Upper lobe of left lung (tissue), 4 donors: ENCODE measurements at regions not wholly inside any gene's neighbourhood (a gene's known extent, or its start where the extent isn't known, plus 50 kb on each side); places are given as distances from the start of the nearest gene placed in this dataset.

Experiments used
- CTCF ChIP-seq, 6 experiments: fragments of 450-650 bp in 4 of 6; fragments of 200-600 bp in 2 of 6; sonication (generic) in 2 of 6; IDR thresholded peaks; one replicate each; pipeline ENCODE4 v1.5.1; 2016 to 2019; ENCODE audit warnings: antibody characterized with exemption in 6 of 6
- EP300 ChIP-seq, 4 donors: sonication (generic); formaldehyde crosslinking; IDR thresholded peaks; one replicate each; pipeline ENCODE4 v1.5.1; 2017; ENCODE audit warnings: antibody characterized with exemption in 4 of 4, control low read depth in 2 of 4
- POLR2A ChIP-seq, 4 donors: fragments of 450-650 bp; IDR thresholded peaks; one replicate each; pipeline ENCODE4 v1.5.1; 2016 to 2017; ENCODE audit warnings: antibody characterized with exemption in 4 of 4, mild to moderate bottlenecking in 2 of 4
- POLR2AphosphoS5 ChIP-seq, 2 donors: sonication (generic); formaldehyde crosslinking; IDR thresholded peaks; one replicate each; pipeline ENCODE4 v1.5.1; 2017; ENCODE audit warnings: antibody characterized with exemption in 2 of 2

DNA sequence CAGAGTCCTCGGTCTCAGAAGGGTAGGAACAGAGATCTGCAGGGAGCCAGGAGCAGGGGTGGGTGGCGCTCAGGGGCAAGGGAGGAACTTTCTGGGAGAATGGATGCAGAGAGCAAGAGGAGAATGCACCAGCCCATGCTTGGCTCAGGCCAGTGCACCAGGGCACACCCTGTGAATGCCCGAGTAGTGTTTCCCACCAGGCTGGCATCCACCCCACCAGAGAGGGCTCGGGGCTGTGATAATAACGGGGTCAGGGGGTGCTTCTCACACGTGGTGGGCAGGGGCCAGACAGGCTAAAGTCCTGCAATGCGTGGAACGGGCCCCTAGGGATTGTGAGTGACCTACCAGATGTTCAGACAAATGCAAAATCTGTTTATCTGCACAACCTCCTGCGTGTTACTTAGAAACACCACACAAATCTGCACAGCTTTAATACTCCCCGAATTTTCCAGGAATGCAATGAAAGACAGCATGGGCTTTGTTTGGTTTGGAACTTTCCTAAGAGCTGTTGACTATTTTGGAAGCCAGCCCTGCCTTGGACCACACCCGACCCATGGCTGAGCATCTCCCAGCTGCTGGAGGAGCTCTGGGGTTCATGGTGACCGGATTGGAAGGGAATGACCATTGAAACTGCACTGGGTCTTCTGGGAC lies 368.3 kb downstream of the SHANK2 start:
- TF ChIP-seq POLR2A (IDR thresholded peaks at IDR 0.05): no peak
- no peak for TF ChIP-seq POLR2AphosphoS5 (IDR thresholded peaks at IDR 0.05)
- TF ChIP-seq CTCF (IDR thresholded peaks at IDR 0.05): no peak
- TF ChIP-seq EP300 (IDR thresholded peaks at IDR 0.05): no peak
